K562 (cell line): ENCODE measurements at regions not wholly inside any gene's neighbourhood (a gene's known extent, or its start where the extent isn't known, plus 50 kb on each side); places are given as distances from the start of the nearest gene placed in this dataset.

Experiments used
- EZH2 ChIP-seq: IDR thresholded peaks from 2 replicates; pipeline ENCODE4 v1.6.1; 2012; ENCODE audit warnings: low read depth, mild to moderate bottlenecking, inconsistent platforms, low read length, borderline replicate concordance
- HDAC6 ChIP-seq: IDR thresholded peaks from 2 replicates; pipeline ENCODE4 v1.6.1; 2012; ENCODE audit warnings: low read depth, mild to moderate bottlenecking, control low read depth, inconsistent platforms, low read length, moderate library complexity
- MAFK ChIP-seq: IDR thresholded peaks from 2 replicates; pipeline ENCODE4 v1.6.1; 2011; ENCODE audit warnings: low read length, improper control_type of control experiment
- MTA3 ChIP-seq: fragments of 450-650 bp; formaldehyde crosslinking; IDR thresholded peaks from 2 replicates; pipeline ENCODE4 v1.6.1; 2017; ENCODE audit warnings: mild to moderate bottlenecking, borderline replicate concordance
- RBM22 ChIP-seq: fragments of 200-400 bp; formaldehyde crosslinking; IDR thresholded peaks from 2 replicates; pipeline ENCODE4 v1.6.1; 2018; ENCODE audit warnings: low read length, low read depth; ENCODE audit not compliant: poor library complexity, severe bottlenecking
- XRCC5 ChIP-seq: fragments of 200-400 bp; formaldehyde crosslinking; IDR thresholded peaks from 2 replicates; pipeline ENCODE4 v1.6.1; 2017; ENCODE audit warnings: low read depth, mild to moderate bottlenecking, low read length
- TF ChIP-seq, protein P1 (sequence below), 3 experiments: IDR thresholded peaks in 2 of 3; conservative IDR thresholded peaks in 1 of 3; 2 replicates each; pipeline ENCODE4 v1.5.1; 2011 to 2012; ENCODE audit warnings: low read length in 3 of 3, mild to moderate bottlenecking in 3 of 3, control low read depth in 2 of 3, improper control_type of control experiment in 1 of 3, inconsistent platforms in 1 of 3, low read depth in 1 of 3, mixed read lengths in 1 of 3, moderate library complexity in 1 of 3; ENCODE audit not compliant: insufficient read depth in 2 of 3

DNA sequence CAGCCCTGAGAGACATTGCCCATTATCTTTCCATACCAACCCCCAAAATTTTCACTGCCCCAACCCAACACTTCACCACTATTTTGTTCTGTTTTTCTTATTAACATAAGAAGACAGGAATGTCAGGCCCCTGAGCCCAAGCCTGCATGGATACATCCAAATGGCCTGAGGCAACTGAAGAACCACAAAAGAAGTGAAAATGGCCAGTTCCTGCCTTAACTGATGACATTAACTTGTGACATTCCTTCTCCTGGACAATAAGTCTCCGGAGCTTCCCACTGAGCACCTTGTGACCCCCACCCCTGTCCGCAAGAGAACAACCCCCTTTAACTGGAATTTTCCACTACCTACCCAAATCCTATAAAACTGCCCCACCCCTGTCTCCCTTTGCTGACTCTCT lies 1076.4 kb upstream of the GHITM start:
- TF ChIP-seq EZH2 (no peak), MTA3 (no peak), XRCC5 (no peak), MAFK (no peak), HDAC6 (no peak), RBM22 (no peak)
- TF ChIP-seq, protein P1, sequence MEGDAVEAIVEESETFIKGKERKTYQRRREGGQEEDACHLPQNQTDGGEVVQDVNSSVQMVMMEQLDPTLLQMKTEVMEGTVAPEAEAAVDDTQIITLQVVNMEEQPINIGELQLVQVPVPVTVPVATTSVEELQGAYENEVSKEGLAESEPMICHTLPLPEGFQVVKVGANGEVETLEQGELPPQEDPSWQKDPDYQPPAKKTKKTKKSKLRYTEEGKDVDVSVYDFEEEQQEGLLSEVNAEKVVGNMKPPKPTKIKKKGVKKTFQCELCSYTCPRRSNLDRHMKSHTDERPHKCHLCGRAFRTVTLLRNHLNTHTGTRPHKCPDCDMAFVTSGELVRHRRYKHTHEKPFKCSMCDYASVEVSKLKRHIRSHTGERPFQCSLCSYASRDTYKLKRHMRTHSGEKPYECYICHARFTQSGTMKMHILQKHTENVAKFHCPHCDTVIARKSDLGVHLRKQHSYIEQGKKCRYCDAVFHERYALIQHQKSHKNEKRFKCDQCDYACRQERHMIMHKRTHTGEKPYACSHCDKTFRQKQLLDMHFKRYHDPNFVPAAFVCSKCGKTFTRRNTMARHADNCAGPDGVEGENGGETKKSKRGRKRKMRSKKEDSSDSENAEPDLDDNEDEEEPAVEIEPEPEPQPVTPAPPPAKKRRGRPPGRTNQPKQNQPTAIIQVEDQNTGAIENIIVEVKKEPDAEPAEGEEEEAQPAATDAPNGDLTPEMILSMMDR (IDR thresholded peaks at IDR 0.05 in 2 of 3, conservative IDR thresholded peaks at IDR 0.05 in 1 of 3; ENCODE audit: insufficient read depth in 2 of 3, low read depth in 1 of 3, low read length in 3 of 3) = no peak
